A673 (cell line): ENCODE measurements at regions not wholly inside any gene's neighbourhood (a gene's known extent, or its start where the extent isn't known, plus 50 kb on each side); places are given as distances from the start of the nearest gene placed in this dataset.
"Not testable (repeated sequence)": the region's sequence is repeated elsewhere in the genome, so short reads cannot be mapped to it uniquely, and the experiment has no call there.

Experiments
- BruUV-seq: library from RNA; stranded (reverse); fragments of 400-500 nt; replicated peaks from 2 replicates; lab custom pipeline; 2021; lab: Mats Ljungman, UMichigan
- CTCF ChIA-PET: fragments of 300-600 bp; sonication (Branson Sonifier 250); formaldehyde crosslinking; loops from one replicate; lab custom pipeline; 2022; ENCODE audit warnings: antibody characterized with exemption; lab: Charles Lee
- POLR2A ChIA-PET: fragments of 300-600 bp; sonication (Branson Sonifier 250); formaldehyde crosslinking; loops from one replicate; lab custom pipeline; 2022; ENCODE audit warnings: antibody characterized with exemption; ENCODE audit not compliant: low non-redundant PET; lab: Charles Lee
- DNase-seq: peaks from one replicate; pipeline ENCODE4 v3.0.0-alpha.2; 2015; ENCODE audit warnings: low spot score
- H3K27ac ChIP-seq: fragments of 200-600 bp; sonication (generic); 2 replicates; pipeline ENCODE4 v1.5.1; 2016; ENCODE audit warnings: mixed run types, low read depth, mild to moderate bottlenecking, mixed read lengths, antibody characterized with exemption, low read length; ENCODE audit not compliant: poor library complexity, severe bottlenecking
- H3K27me3 ChIP-seq: fragments of 200-600 bp; sonication (generic); replicated peaks from 2 replicates; pipeline ENCODE4 v1.6.1; 2017; ENCODE audit warnings: mixed run types, low read depth, mild to moderate bottlenecking, mixed read lengths, antibody characterized with exemption, low read length; ENCODE audit not compliant: insufficient read depth, poor library complexity
- H3K36me3 ChIP-seq: fragments of 200-600 bp; sonication (generic); 2 replicates; pipeline ENCODE4 v1.6.1; 2016; ENCODE audit warnings: mixed run types, mild to moderate bottlenecking, mixed read lengths, antibody characterized with exemption, low read length; ENCODE audit not compliant: insufficient read depth, poor library complexity, severe bottlenecking
- H3K4me1 ChIP-seq: fragments of 200-600 bp; sonication (generic); 2 replicates; pipeline ENCODE4 v1.6.1; 2017; ENCODE audit warnings: mixed run types, mild to moderate bottlenecking, mixed read lengths, antibody characterized with exemption, low read length; ENCODE audit not compliant: insufficient read depth, poor library complexity, severe bottlenecking
- H3K4me3 ChIP-seq: fragments of 200-600 bp; sonication (generic); 2 replicates; pipeline ENCODE4 v1.5.1; 2016; ENCODE audit warnings: low read depth, mixed run types, mild to moderate bottlenecking, mixed read lengths, low read length; ENCODE audit not compliant: poor library complexity, severe bottlenecking
- H3K9me3 ChIP-seq: fragments of 200-600 bp; sonication (generic); 2 replicates; pipeline ENCODE4 v1.6.1; 2016; ENCODE audit warnings: mixed run types, low read depth, mild to moderate bottlenecking, mixed read lengths, antibody characterized with exemption, low read length; ENCODE audit not compliant: poor library complexity, severe bottlenecking
- EZH2 ChIP-seq: fragments of 200-600 bp; sonication (generic); IDR thresholded peaks from 2 replicates; pipeline ENCODE4 v1.6.1; 2017; ENCODE audit warnings: borderline replicate concordance, low read depth, mild to moderate bottlenecking, mixed read lengths, antibody characterized with exemption, low read length; ENCODE audit not compliant: poor library complexity, severe bottlenecking
- intact Hi-C: fragments of 100-400 bp; cut with micrococcal nuclease; formaldehyde crosslinking; loops from one replicate; pipeline ENCODE4 v1.10.0; 2022; ENCODE audit not compliant: unreplicated experiment
- TF ChIP-seq, protein P1 (sequence below): fragments of 300-800, 200-600 bp; sonication (generic); conservative IDR thresholded peaks from 2 replicates; pipeline ENCODE4 v1.5.1; 2017; ENCODE audit warnings: low read depth, mild to moderate bottlenecking, antibody characterized with exemption, low read length, moderate library complexity, mixed read lengths

DNA sequence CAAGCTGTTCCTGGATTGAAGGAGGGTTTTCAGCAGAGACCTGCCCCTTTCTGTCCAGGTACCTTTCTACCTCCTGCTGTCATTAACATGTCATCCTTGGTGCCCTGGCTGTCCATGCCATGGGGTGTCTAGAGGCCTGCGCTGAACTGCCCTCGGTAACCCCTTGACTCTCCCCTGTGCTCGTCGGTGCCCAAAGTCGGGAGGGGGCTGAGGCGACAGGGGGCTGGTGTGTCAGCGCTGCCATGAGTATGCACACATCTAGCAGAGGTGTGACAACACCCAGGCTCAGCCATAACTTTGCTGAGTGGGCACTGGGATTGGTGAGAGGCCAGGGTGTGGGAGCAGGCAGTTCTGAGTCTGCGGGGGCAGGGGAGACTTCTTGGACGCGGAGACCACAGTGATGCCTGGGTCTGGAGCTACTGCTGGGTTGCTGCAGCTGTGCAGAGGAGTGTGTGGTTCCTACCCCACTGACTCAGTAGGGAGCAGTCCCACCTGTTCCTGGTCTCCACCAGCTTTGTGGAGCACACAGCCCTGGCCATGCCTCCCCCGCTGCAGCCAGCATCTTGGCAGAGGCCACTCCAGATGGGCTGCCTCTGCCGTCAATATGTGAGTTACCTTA, 376.2 kb upstream of the SEMA3C start:
- intact Hi-C loops = no loop called here

DNA sequence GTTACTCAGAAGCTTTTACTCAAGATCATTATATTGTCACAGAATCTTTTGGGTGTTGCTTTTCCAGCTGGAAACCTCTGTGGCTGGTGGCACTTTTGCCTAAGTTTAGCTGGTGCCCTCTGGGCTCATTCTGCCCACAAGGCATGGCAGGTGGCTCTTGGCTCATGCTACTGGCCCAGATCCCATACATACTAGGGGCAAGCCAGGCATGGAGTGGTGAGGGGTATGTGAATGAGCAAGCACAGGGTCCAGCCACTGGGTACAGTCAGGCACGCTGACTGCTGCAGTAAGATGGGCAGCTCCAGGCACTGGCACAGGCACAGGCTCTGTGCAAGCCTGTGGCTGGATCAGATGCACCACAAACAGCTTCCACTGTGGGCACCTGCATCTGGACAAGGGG, 375.0 kb upstream of the SEMA3C start:
- no peak for TF ChIP-seq EZH2
- TF ChIP-seq, protein P1, sequence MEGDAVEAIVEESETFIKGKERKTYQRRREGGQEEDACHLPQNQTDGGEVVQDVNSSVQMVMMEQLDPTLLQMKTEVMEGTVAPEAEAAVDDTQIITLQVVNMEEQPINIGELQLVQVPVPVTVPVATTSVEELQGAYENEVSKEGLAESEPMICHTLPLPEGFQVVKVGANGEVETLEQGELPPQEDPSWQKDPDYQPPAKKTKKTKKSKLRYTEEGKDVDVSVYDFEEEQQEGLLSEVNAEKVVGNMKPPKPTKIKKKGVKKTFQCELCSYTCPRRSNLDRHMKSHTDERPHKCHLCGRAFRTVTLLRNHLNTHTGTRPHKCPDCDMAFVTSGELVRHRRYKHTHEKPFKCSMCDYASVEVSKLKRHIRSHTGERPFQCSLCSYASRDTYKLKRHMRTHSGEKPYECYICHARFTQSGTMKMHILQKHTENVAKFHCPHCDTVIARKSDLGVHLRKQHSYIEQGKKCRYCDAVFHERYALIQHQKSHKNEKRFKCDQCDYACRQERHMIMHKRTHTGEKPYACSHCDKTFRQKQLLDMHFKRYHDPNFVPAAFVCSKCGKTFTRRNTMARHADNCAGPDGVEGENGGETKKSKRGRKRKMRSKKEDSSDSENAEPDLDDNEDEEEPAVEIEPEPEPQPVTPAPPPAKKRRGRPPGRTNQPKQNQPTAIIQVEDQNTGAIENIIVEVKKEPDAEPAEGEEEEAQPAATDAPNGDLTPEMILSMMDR = no peak
- no peaks in the 10 kb centered on the region for H3K4me1 ChIP-seq
- no peaks in the 10 kb centered on the region for H3K36me3 ChIP-seq
- no peak overlapping the region for H3K27ac ChIP-seq
- DNase-seq = no peak
- H3K27me3 ChIP-seq = peaks cover 23% of the 10 kb centered on the region
- no peaks in the 10 kb centered on the region for H3K9me3 ChIP-seq
- intact Hi-C loops = no loop called here
- H3K4me3 ChIP-seq = no peak overlapping the region
- BruUV-seq = no TSS peak
- POLR2A ChIA-PET = no interaction called here
- CTCF ChIA-PET = no interaction called here

More for the DNA sequence above, 376.2 kb upstream of the SEMA3C start:
- peaks cover 10% of the 10 kb centered on the region for H3K4me1 ChIP-seq
- ChIA-PET POLR2A (no interaction called here), CTCF (no interaction called here)
- peaks cover 27% of the 10 kb centered on the region for H3K27me3 ChIP-seq
- BruUV-seq = no TSS peak
- no peaks in the 10 kb centered on the region for H3K9me3 ChIP-seq
- no peak overlapping the region for H3K4me3 ChIP-seq
- TF ChIP-seq, protein P1 = no peak
- no peak for TF ChIP-seq EZH2
- no peak overlapping the region for H3K27ac ChIP-seq
- no peaks in the 10 kb centered on the region for H3K36me3 ChIP-seq
- no peak for DNase-seq

DNA sequence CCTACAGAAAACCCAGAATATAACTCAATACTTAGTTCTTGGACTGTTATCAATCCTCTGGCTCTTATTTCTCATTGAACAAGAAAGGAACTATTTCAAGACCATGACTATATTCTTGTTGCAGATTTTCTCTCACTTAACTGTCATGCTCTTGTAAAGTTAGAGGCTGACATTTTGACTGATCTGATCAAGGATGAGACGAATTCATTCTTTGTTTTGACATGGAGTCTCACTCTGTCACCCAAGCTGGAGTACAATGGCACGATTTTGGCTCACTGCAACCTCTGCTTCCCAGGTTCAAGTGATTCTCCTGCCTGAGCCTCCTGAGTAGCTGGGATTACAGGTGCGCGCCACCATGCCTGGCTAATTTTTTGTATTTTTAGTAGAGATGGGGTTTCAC, 367.9 kb upstream of the SEMA3C start:
- H3K27ac ChIP-seq, POLR2A ChIA-PET, DNase-seq, H3K9me3 ChIP-seq, CTCF ChIA-PET, H3K4me1 ChIP-seq, H3K4me3 ChIP-seq, H3K36me3 ChIP-seq, intact Hi-C loops, BruUV-seq, H3K27me3 ChIP-seq: not testable (repeated sequence)
